Erythroblast (primary cell): ENCODE measurements at regions not wholly inside any gene's neighbourhood (a gene's known extent, or its start where the extent isn't known, plus 50 kb on each side); places are given as distances from the start of the nearest gene placed in this dataset.

Experiments
- DNase-seq, 2 experiments: peaks; one replicate each; lab custom pipeline; 2025; lab: John Stamatoyannopoulos, UW
- GATA1 ChIP-seq: IDR thresholded peaks from 2 replicates; pipeline ENCODE4 v1.6.1; 2011; ENCODE audit warnings: low read depth, mild to moderate bottlenecking, control low read depth, low read length, moderate library complexity
- POLR2A ChIP-seq: IDR thresholded peaks from 2 replicates; pipeline ENCODE4 v1.6.1; 2011; ENCODE audit warnings: mild to moderate bottlenecking, low read length

- TF ChIP-seq GATA1 = no peak
- TF ChIP-seq POLR2A = no peak
- DNase-seq = no peak
Measured at GRCh38 chr5:61596265-61596664, 264.2 kb downstream of the ZSWIM6 start.

- DNase-seq = no peak
- TF ChIP-seq GATA1 = no peak
- TF ChIP-seq POLR2A = no peak
Measured at GRCh38 chr5:61597684-61598083, 265.6 kb downstream of the ZSWIM6 start.

GRCh38 chr5:61598126-61598525, 266.1 kb downstream of the ZSWIM6 start:
- TF ChIP-seq GATA1 (no peak), POLR2A (no peak)
- DNase-seq = no peak

GRCh38 chr5:61599370-61600122, 267.5 kb downstream of the ZSWIM6 start:
- TF ChIP-seq POLR2A (no peak), GATA1 (no peak)
- DNase-seq = no peak

- TF ChIP-seq POLR2A = no peak
- DNase-seq = no peak
Measured at GRCh38 chr5:61600123-61600444, 268.0 kb downstream of the ZSWIM6 start.

- TF ChIP-seq GATA1 (no peak), POLR2A (no peak)
- no peak for DNase-seq
Measured at GRCh38 chr5:61600945-61601511, 269.0 kb downstream of the ZSWIM6 start.

DNA sequence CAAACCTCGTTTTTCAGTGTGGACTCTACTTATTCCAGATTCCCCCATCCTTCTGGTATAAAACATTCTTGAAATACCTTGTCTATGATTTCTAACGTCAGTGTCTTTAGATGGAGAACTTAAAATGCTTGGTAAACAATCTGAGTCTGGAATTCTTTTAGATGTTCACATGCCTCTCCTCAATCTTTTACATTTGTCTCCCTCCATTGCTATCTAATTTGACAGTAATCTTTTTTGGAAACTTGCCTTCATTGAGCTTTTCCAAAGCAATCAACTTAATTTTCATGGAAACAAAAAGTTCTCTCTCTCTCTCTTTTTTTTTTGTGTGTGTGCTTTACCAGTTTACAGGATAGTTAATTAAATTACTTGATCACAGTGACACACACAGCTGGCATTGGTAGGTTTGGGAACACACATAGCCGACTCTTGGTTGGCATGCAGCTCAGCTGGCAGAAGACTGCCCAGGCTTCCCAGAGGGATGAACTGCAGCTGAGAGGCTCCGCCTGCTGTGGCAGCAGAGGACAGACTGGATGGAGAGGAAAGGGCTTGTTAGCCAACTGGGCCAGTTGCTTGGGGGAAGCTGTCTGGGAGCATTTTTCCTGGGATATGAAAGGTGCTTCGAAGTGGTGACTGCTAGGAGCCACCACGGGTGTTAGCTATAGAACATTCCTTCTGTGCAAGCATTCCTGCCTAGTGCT, 271.3 kb downstream of the ZSWIM6 start:
- DNase-seq = no peak
- no peak for TF ChIP-seq GATA1
- TF ChIP-seq POLR2A = no peak

GRCh38 chr5:61604076-61605025, 272.3 kb downstream of the ZSWIM6 start:
- no peak for DNase-seq
- TF ChIP-seq POLR2A = no peak
- TF ChIP-seq GATA1 = no peak

DNA sequence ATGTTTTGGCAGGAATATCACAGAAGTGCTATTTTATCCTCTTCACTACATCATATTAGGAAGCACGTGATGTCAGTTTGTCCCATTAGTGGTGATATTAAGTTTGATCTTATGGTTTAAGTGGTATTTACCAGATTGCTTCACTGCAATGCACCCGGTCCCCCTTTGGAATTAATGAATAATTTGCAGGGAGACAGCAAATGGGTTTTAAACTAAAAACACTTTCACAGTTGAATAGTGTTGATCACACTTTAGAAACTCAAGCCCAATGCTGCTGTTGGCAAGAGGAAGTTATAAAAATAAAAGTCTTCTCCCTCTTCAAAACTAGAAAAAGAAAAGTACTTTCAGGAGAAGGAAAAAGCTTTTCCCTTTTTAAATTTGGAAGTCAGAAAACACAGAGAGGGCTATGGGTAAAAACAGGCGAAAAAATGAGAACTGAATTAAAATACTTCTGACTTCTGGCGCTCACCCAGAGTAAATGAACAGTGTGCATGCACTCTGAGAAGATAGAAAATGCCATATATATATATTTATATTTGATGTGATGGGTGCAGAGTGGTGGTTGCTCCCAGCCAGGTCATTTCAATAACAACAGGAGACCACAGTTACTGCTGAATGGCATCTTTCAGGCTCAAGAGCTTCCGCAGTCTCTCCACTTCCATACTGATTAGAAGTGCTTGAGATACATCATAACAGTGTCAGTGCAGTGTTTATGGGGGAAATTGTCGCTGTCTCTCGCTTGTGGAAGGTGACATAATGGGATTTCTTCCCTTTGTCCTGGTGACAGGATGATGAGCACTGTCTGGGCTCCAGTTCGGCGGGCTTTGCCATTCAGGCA, 278.0 kb downstream of the ZSWIM6 start:
- TF ChIP-seq POLR2A (no peak), GATA1 (no peak)
- no peak for DNase-seq

- no peak for DNase-seq
- no peak for TF ChIP-seq GATA1
- TF ChIP-seq POLR2A = no peak
Measured at GRCh38 chr5:61610678-61611024, 278.6 kb downstream of the ZSWIM6 start.

GRCh38 chr5:61612431-61612830, 280.4 kb downstream of the ZSWIM6 start:
- TF ChIP-seq POLR2A = no peak
- no peak for TF ChIP-seq GATA1
- DNase-seq = no peak

GRCh38 chr5:61613679-61614078, 281.6 kb downstream of the ZSWIM6 start:
- DNase-seq = no peak
- TF ChIP-seq POLR2A (no peak), GATA1 (no peak)

GRCh38 chr5:61614606-61615005, 282.5 kb downstream of the ZSWIM6 start:
- TF ChIP-seq POLR2A (no peak), GATA1 (no peak)
- DNase-seq = no peak
